Smooth muscle cell (in vitro differentiated cells): ENCODE measurements at regions not wholly inside any gene's neighbourhood (a gene's known extent, or its start where the extent isn't known, plus 50 kb on each side); places are given as distances from the start of the nearest gene placed in this dataset.

Experiments
- DNase-seq: peaks from one replicate; lab custom pipeline; 2025; ENCODE audit not compliant: unreplicated experiment; lab: John Stamatoyannopoulos, UW
- H2AFZ ChIP-seq: fragments of 200-600 bp; sonication (generic); 2 replicates; pipeline ENCODE4 v1.6.0; 2016; ENCODE audit warnings: antibody characterized with exemption, low read depth, mild to moderate bottlenecking
- H3F3A ChIP-seq: fragments of 200-600 bp; sonication (generic); 2 replicates; pipeline ENCODE4 v1.6.0; 2017; ENCODE audit warnings: antibody characterized with exemption, low read depth
- H3K27ac ChIP-seq: fragments of 200-600 bp; sonication (generic); 2 replicates; pipeline ENCODE4 v1.5.1; 2016; ENCODE audit warnings: low read depth, mild to moderate bottlenecking
- H3K27me3 ChIP-seq: fragments of 200-600 bp; sonication (generic); 2 replicates; pipeline ENCODE4 v1.6.1; 2016; ENCODE audit warnings: low read depth, mild to moderate bottlenecking
- H3K36me3 ChIP-seq: fragments of 200-600 bp; sonication (generic); 2 replicates; pipeline ENCODE4 v1.5.1; 2016; ENCODE audit warnings: low read depth
- H3K4me1 ChIP-seq: fragments of 200-600 bp; sonication (generic); 2 replicates; pipeline ENCODE4 v1.5.1; 2016; ENCODE audit warnings: low read depth
- H3K4me2 ChIP-seq: fragments of 200-600 bp; sonication (generic); 2 replicates; pipeline ENCODE4 v1.6.0; 2016; ENCODE audit warnings: mild to moderate bottlenecking
- H3K4me3 ChIP-seq: fragments of 200-600 bp; sonication (generic); 2 replicates; pipeline ENCODE4 v1.5.1; 2016; ENCODE audit warnings: mild to moderate bottlenecking
- H3K79me2 ChIP-seq: fragments of 200-600 bp; sonication (generic); 2 replicates; pipeline ENCODE4 v1.6.0; 2016; ENCODE audit warnings: low read depth, mild to moderate bottlenecking
- H3K9ac ChIP-seq: fragments of 200-600 bp; sonication (generic); 2 replicates; pipeline ENCODE4 v1.6.0; 2016; ENCODE audit warnings: low read depth
- H3K9me3 ChIP-seq: fragments of 200-600 bp; sonication (generic); replicated peaks from 2 replicates; pipeline ENCODE4 v1.5.1; 2016; ENCODE audit warnings: low read depth
- H4K20me1 ChIP-seq: fragments of 200-600 bp; sonication (generic); 2 replicates; pipeline ENCODE4 v1.6.0; 2016; ENCODE audit warnings: low read depth
- WGBS: methylation state at CpG from one replicate; pipeline ENCODE4 v1.1.7; 2016; ENCODE audit warnings: low lambda C conversion rate; 5-methylcytosine and 5-hydroxymethylcytosine counted together
- TF ChIP-seq, protein P1 (sequence below): fragments of 200-600 bp; sonication (generic); IDR thresholded peaks from 2 replicates; pipeline ENCODE4 v1.5.1; 2017; ENCODE audit warnings: borderline replicate concordance, mild to moderate bottlenecking, antibody characterized with exemption; ENCODE audit not compliant: insufficient read depth, poor library complexity, severe bottlenecking

DNA sequence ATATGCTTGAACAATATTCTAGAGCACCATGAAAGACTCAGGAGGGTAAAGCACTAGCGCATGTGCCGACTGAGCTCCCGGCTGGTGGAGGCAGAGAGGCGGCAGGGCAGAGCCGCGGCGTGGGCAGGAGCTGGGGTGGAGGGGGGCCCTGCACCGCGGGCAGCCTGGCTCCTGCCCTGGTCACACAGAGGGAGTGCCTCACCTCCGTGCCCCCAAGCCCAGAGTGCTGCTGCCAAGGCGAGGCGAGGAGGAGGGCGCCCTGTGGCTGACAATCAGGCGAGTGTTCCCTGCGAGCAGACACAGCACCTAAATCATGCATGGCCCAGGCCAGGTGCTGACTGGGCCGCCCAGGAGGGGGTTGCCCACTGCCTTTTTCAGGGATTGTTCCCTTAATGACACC lies 105.8 kb upstream of the TNRC6C start:
- H3K4me2 ChIP-seq = no peak overlapping the region
- no peak overlapping the region for H3K9ac ChIP-seq
- H4K20me1 ChIP-seq = no peaks in the 10 kb centered on the region
- H3K4me1 ChIP-seq = no peaks in the 10 kb centered on the region
- no peaks in the 10 kb centered on the region for H3K9me3 ChIP-seq
- H3K79me2 ChIP-seq = no peaks in the 10 kb centered on the region
- H3K27ac ChIP-seq = no peak overlapping the region
- H3K36me3 ChIP-seq = no peaks in the 10 kb centered on the region
- no peak for DNase-seq
- H2AFZ ChIP-seq = no peak overlapping the region
- H3K27me3 ChIP-seq = no peaks in the 10 kb centered on the region
- no peak overlapping the region for H3K4me3 ChIP-seq
- TF ChIP-seq, protein P1, sequence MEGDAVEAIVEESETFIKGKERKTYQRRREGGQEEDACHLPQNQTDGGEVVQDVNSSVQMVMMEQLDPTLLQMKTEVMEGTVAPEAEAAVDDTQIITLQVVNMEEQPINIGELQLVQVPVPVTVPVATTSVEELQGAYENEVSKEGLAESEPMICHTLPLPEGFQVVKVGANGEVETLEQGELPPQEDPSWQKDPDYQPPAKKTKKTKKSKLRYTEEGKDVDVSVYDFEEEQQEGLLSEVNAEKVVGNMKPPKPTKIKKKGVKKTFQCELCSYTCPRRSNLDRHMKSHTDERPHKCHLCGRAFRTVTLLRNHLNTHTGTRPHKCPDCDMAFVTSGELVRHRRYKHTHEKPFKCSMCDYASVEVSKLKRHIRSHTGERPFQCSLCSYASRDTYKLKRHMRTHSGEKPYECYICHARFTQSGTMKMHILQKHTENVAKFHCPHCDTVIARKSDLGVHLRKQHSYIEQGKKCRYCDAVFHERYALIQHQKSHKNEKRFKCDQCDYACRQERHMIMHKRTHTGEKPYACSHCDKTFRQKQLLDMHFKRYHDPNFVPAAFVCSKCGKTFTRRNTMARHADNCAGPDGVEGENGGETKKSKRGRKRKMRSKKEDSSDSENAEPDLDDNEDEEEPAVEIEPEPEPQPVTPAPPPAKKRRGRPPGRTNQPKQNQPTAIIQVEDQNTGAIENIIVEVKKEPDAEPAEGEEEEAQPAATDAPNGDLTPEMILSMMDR = no peak
- 96% methylated on average over 16 of the region's 16 CpGs for WGBS
- H3F3A ChIP-seq = no peaks in the 10 kb centered on the region

DNA sequence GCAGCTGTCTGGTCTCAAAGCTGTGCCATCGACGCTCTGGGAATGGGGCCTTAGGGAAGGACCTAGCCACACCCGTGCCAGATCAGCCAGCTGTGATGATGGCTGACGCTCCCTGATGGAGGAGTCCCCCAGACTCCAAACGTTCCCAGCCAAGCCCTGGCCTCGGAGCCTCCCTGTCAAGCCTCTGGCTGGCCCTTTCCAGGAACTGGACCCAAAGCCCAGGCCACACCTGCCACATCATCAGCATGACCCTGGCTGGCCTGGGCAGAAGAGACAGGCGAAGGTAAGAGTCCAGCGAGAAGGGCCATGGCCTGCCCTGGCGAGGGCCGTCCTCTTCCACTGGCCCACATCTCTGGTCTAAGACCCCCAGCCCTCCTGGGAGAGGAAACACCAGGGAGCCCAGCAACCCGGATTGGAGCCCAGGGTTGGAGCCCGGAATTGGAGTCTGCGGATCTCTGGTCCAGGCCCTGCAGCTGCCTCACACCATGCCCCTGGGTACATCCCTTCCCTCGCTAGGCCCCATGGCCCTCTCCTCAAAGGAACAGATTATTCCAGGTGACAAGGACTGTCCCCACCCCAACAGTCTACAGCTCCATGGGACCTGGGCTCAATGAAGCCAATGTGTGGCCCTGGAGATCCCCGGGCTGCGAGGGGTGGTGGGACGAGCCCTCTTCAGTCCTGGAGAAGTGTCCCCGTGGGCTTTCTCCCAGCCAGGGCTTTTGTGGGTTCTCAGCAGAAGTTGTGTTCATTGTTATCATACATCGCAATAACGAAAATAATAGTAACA lies 105.1 kb upstream of the TNRC6C start:
- Histone ChIP-seq H3K9ac (no peak overlapping the region), H3K79me2 (no peaks in the 10 kb centered on the region), H3K27ac (no peak overlapping the region), H3K27me3 (no peaks in the 10 kb centered on the region), H3K4me2 (no peak overlapping the region), H3F3A (no peaks in the 10 kb centered on the region), H3K36me3 (no peaks in the 10 kb centered on the region), H2AFZ (no peak overlapping the region), H3K9me3 (no peaks in the 10 kb centered on the region), H4K20me1 (no peaks in the 10 kb centered on the region), H3K4me1 (no peaks in the 10 kb centered on the region), H3K4me3 (no peak overlapping the region)
- TF ChIP-seq, protein P1 = no peak
- no peak for DNase-seq
- WGBS = 93% methylated on average over 20 of the region's 20 CpGs

DNA sequence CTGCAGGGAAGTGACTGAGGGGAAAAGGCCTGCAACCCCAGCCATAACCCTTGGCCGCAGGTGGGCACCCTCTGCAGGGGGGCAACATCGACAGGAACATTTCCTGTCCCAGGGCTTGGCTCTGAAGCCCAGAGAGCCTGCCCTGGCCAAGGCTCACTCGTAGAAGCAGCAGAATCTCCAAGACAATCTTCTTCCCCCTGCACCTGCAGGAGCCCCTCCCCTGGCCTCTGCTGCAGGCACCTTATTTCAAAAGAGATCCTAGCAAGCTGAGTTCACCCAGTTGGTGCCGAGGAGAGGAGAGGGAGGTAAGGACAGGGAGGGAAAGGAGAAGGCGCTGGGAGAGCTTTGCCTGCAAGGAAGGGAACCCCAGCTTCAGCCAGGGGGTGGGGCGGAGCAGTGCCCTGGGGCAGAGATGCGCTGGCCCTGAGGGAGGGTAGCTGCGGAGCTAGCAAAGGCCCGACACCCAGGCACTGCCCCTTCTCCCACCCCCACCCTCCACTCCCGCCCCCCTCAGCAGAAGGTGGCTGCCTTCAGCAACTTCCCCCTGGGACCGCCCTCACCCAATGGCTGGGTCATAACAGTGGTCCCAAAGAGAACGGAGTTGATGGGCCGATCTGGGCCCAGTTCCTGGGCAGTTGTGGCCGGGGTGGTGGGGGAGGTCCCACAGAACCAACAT lies 104.3 kb upstream of the TNRC6C start:
- Histone ChIP-seq H3F3A (no peaks in the 10 kb centered on the region), H3K4me2 (no peak overlapping the region), H3K79me2 (no peaks in the 10 kb centered on the region), H3K4me3 (no peak overlapping the region), H3K27me3 (no peaks in the 10 kb centered on the region), H4K20me1 (no peaks in the 10 kb centered on the region), H3K36me3 (no peaks in the 10 kb centered on the region), H3K4me1 (no peaks in the 10 kb centered on the region), H2AFZ (no peak overlapping the region), H3K27ac (no peak overlapping the region), H3K9ac (no peak overlapping the region), H3K9me3 (no peaks in the 10 kb centered on the region)
- 90% methylated on average over 10 of the region's 14 CpGs for WGBS
- no peak for DNase-seq
- TF ChIP-seq, protein P1 = no peak
